HepG2 (cell line): ENCODE measurements at regions not wholly inside any gene's neighbourhood (a gene's known extent, or its start where the extent isn't known, plus 50 kb on each side); places are given as distances from the start of the nearest gene placed in this dataset.

Source experiments
- EZH2 ChIP-seq: conservative IDR thresholded peaks from 2 replicates; pipeline ENCODE4 v1.6.1; 2012; ENCODE audit warnings: mild to moderate bottlenecking, low read depth, low read length, moderate library complexity
- JDP2 ChIP-seq: sonication (generic); formaldehyde crosslinking; IDR thresholded peaks from 2 replicates; pipeline ENCODE4 v1.8.1; 2022; ENCODE audit warnings: missing genetic modification reagents, borderline replicate concordance
- MAFG ChIP-seq: sonication (generic); formaldehyde crosslinking; IDR thresholded peaks from 2 replicates; pipeline ENCODE4 v1.5.1; 2020; ENCODE audit warnings: mild to moderate bottlenecking, missing genetic modification reagents
- SSRP1 ChIP-seq: IDR thresholded peaks from 2 replicates; pipeline ENCODE4 v1.6.1; 2016; ENCODE audit warnings: control low read depth
- ZFX ChIP-seq: sonication (generic); formaldehyde crosslinking; IDR thresholded peaks from 2 replicates; pipeline ENCODE4 v1.4.0; 2020; ENCODE audit warnings: mild to moderate bottlenecking, low read depth, missing genetic modification reagents, moderate library complexity
- ZNF143 ChIP-seq: sonication (generic); formaldehyde crosslinking; IDR thresholded peaks from 2 replicates; pipeline ENCODE4 v1.4.0; 2020; ENCODE audit warnings: missing genetic modification reagents

DNA sequence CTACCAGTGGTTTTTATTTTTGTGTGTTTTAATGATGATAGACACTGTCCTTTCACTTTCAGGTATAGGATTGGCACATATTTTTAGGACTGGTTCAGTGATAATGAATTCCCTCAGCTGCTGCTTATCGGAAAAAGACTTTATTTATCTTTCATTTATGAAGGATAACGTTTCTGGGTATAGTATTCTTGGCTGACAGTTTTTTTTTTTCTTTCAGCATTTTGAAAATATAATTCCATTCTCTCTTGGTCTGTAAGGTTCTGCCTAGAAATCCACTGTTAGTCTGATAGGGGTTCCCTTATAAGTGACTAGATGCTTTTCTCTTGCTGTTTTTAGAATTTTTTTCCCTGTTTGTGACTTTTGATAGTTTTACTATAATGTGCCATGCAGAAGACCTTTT lies 313.1 kb downstream of the TENT5A start:
- no peak for TF ChIP-seq SSRP1 (CRISPR knock-in tag)
- no peak for TF ChIP-seq ZNF143 (CRISPR knock-in tag)
- TF ChIP-seq EZH2 = no peak
- no peak for TF ChIP-seq JDP2 (CRISPR knock-in tag)
- TF ChIP-seq MAFG (CRISPR knock-in tag) = no peak
- TF ChIP-seq ZFX (CRISPR knock-in tag) = no peak
